IMR-90 (cell line): ENCODE measurements at regions not wholly inside any gene's neighbourhood (a gene's known extent, or its start where the extent isn't known, plus 50 kb on each side); places are given as distances from the start of the nearest gene placed in this dataset.

ENCODE experiments used
- CEBPB ChIP-seq: IDR thresholded peaks from 2 replicates; pipeline ENCODE4 v1.6.1; 2012; ENCODE audit warnings: low read depth, low read length, improper control_type of control experiment
- FOS ChIP-seq: fragments of 150-350 bp; IDR thresholded peaks from 2 replicates; pipeline ENCODE4 v1.6.1; 2016; ENCODE audit warnings: low read depth, low read length
- MAZ ChIP-seq: IDR thresholded peaks from 2 replicates; pipeline ENCODE4 v1.6.1; 2012; ENCODE audit warnings: low read depth, mild to moderate bottlenecking, low read length, improper control_type of control experiment, moderate library complexity, borderline replicate concordance
- MXI1 ChIP-seq: IDR thresholded peaks from 2 replicates; pipeline ENCODE4 v1.6.1; 2012; ENCODE audit warnings: low read depth, mild to moderate bottlenecking, low read length, moderate library complexity, borderline replicate concordance
- POLR2A ChIP-seq: IDR thresholded peaks from 2 replicates; pipeline ENCODE4 v1.6.1; 2012; ENCODE audit warnings: mild to moderate bottlenecking, low read depth, low read length
- SMC3 ChIP-seq: fragments of 150-350 bp; IDR thresholded peaks from 2 replicates; pipeline ENCODE4 v1.6.1; 2016; ENCODE audit warnings: low read depth, mild to moderate bottlenecking, antibody characterized with exemption, low read length, moderate library complexity
- TF ChIP-seq, protein P1 (sequence below): conservative IDR thresholded peaks from 2 replicates; pipeline ENCODE4 v1.5.1; 2012; ENCODE audit warnings: mild to moderate bottlenecking, low read depth, low read length, improper control_type of control experiment
- TF ChIP-seq, protein P2 (sequence below): fragments of 150-350 bp; IDR thresholded peaks from 2 replicates; pipeline ENCODE4 v1.6.1; 2017; ENCODE audit warnings: mild to moderate bottlenecking, antibody characterized with exemption, low read length, low read depth

DNA sequence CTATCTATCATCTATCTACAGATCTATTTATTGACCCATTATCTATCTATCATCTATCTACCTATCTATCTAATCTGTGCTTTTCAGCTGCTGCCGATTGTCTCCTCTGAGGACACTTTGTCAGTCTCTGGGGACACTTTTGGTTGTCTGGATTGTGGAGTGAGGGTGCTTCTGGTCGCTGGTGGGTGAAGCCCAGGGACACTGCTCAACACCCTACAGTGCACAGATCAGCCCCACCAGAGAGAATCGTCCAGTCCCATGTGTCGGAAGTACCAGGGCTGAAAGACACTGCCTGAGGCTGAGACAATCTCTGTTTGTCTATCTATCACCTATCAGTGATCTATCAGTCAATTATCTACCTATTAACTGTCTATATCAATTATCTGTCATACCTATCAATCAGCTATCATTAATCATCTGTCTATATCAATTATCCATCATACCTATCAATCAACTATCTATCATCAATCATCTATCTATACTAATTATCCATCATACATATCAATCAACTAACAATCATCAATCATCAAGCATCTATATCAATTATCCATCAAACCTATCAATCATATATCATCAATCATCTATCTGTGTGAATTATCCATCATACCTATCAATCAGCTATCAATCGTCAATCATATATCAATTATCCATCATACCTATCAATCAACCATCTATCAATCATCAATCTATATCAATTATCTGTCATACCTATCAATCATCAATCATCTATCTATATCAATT is 70.0 kb upstream of the PPP2R3B start:
- TF ChIP-seq, protein P1, sequence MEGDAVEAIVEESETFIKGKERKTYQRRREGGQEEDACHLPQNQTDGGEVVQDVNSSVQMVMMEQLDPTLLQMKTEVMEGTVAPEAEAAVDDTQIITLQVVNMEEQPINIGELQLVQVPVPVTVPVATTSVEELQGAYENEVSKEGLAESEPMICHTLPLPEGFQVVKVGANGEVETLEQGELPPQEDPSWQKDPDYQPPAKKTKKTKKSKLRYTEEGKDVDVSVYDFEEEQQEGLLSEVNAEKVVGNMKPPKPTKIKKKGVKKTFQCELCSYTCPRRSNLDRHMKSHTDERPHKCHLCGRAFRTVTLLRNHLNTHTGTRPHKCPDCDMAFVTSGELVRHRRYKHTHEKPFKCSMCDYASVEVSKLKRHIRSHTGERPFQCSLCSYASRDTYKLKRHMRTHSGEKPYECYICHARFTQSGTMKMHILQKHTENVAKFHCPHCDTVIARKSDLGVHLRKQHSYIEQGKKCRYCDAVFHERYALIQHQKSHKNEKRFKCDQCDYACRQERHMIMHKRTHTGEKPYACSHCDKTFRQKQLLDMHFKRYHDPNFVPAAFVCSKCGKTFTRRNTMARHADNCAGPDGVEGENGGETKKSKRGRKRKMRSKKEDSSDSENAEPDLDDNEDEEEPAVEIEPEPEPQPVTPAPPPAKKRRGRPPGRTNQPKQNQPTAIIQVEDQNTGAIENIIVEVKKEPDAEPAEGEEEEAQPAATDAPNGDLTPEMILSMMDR = no peak
- TF ChIP-seq POLR2A (no peak), MXI1 (no peak), CEBPB (no peak), MAZ (no peak), SMC3 (no peak), FOS (no peak)
- TF ChIP-seq, protein P2, sequence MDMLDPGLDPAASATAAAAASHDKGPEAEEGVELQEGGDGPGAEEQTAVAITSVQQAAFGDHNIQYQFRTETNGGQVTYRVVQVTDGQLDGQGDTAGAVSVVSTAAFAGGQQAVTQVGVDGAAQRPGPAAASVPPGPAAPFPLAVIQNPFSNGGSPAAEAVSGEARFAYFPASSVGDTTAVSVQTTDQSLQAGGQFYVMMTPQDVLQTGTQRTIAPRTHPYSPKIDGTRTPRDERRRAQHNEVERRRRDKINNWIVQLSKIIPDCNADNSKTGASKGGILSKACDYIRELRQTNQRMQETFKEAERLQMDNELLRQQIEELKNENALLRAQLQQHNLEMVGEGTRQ = no peak
